HepG2 (cell line): ENCODE measurements at regions not wholly inside any gene's neighbourhood (a gene's known extent, or its start where the extent isn't known, plus 50 kb on each side); places are given as distances from the start of the nearest gene placed in this dataset.

Experiments
- ATAC-seq: fragments of 200-7000 bp; cut with Tn5 transposase; 3 replicates; pipeline ENCODE4 v1.9.1; 2020; ENCODE audit warnings: mild to moderate bottlenecking, moderate library complexity
- BruUV-seq: library from RNA; stranded (reverse); fragments of 400-500 nt; replicated peaks from 2 replicates; lab custom pipeline; 2021; lab: Mats Ljungman, UMichigan
- CTCF ChIA-PET: fragments of 300-600 bp; formaldehyde crosslinking; extraction: SDS; loops from one replicate; lab custom pipeline; 2021; ENCODE audit warnings: low total read pairs, inconsistent platforms, low intra/inter-chr PET ratio; lab: Yijun Ruan, JAX
- POLR2A ChIA-PET: fragments of 350-600 bp; sonication (Branson Sonifier 250); formaldehyde crosslinking; loops from one replicate; lab custom pipeline; 2020; ENCODE audit warnings: antibody characterized with exemption, inconsistent platforms; lab: Yijun Ruan, JAX
- DNase-seq: peaks from one replicate; pipeline ENCODE4 v3.0.0-alpha.2; 2015; ENCODE audit warnings: low spot score
- FAIRE-seq: peaks from 3 replicates; lab custom pipeline; 2011; peaks lifted over from hg19 to GRCh38; lab: Jason Lieb, UNC
- H2AFZ ChIP-seq: one replicate; pipeline ENCODE4 v1.6.1; 2011; ENCODE audit warnings: low read length, inconsistent platforms
- H3K27ac ChIP-seq: fragments of 300-600 bp; 3 replicates; pipeline ENCODE4 v1.8.0; 2011; ENCODE audit warnings: mixed run types, mild to moderate bottlenecking, mixed read lengths, low read length, inconsistent platforms; ENCODE audit not compliant: insufficient read depth; ENCODE audit errors: extremely low read length
- H3K27me3 ChIP-seq, 2 experiments: fragments of 200-600 bp in 1 of 2; 2 replicates in 1 of 2; 3 replicates in 1 of 2; pipeline versions ENCODE4 v1.6.0 to v1.8.0; 2011; ENCODE audit warnings: low read length in 2 of 2, mild to moderate bottlenecking in 2 of 2, moderate library complexity in 2 of 2, inconsistent platforms in 1 of 2; ENCODE audit not compliant: insufficient read depth in 2 of 2, control insufficient read depth in 1 of 2
- H3K36me3 ChIP-seq, 2 experiments: fragments of 200-600 bp in 1 of 2; replicated peaks in 1 of 2; 2 replicates in 1 of 2; 3 replicates in 1 of 2; pipeline versions ENCODE4 v1.5.1 to v1.8.0; 2011; ENCODE audit warnings: low read length in 2 of 2, inconsistent platforms in 1 of 2; ENCODE audit not compliant: insufficient read depth in 2 of 2, control insufficient read depth in 1 of 2
- H3K4me1 ChIP-seq: 2 replicates; pipeline ENCODE4 v1.5.1; 2012; ENCODE audit warnings: low read length, inconsistent platforms; ENCODE audit not compliant: insufficient read depth
- H3K4me2 ChIP-seq: 2 replicates; pipeline ENCODE4 v1.6.0; 2011; ENCODE audit warnings: low read depth, low read length, inconsistent platforms
- H3K4me3 ChIP-seq, 3 experiments: fragments of 200-600 bp in 1 of 3; sonication (generic), shearing (Covaris generic) in 1 of 3; replicated peaks in 1 of 3; 2 replicates each; pipeline ENCODE4 v1.5.1; 2011 to 2016; ENCODE audit warnings: low read length in 3 of 3, inconsistent platforms in 2 of 3, low read depth in 2 of 3, mild to moderate bottlenecking in 2 of 3, control low read depth in 1 of 3, mixed read lengths in 1 of 3; ENCODE audit not compliant: insufficient read depth in 1 of 3
- H3K79me2 ChIP-seq: one replicate; pipeline ENCODE4 v1.6.1; 2011; ENCODE audit warnings: low read length, inconsistent platforms; ENCODE audit not compliant: insufficient read depth
- H3K9ac ChIP-seq: 2 replicates; pipeline ENCODE4 v1.6.0; 2011; ENCODE audit warnings: mild to moderate bottlenecking, low read depth, low read length, inconsistent platforms; ENCODE audit not compliant: insufficient read depth
- H3K9me3 ChIP-seq: 2 replicates; pipeline ENCODE4 v1.5.1; 2012; ENCODE audit warnings: mild to moderate bottlenecking, low read length
- H4K20me1 ChIP-seq: 2 replicates; pipeline ENCODE4 v1.6.0; 2011; ENCODE audit warnings: inconsistent platforms, mild to moderate bottlenecking, low read length, moderate library complexity; ENCODE audit not compliant: insufficient read depth
- HNRNPL ChIP-seq: fragments of 200-400 bp; formaldehyde crosslinking; IDR thresholded peaks from 2 replicates; pipeline ENCODE4 v1.6.1; 2017; ENCODE audit warnings: mild to moderate bottlenecking, low read depth, low read length
- SRY ChIP-seq: sonication (generic); formaldehyde crosslinking; IDR thresholded peaks from 2 replicates; pipeline ENCODE4 v1.8.0; 2022; ENCODE audit warnings: mild to moderate bottlenecking, missing genetic modification reagents
- YEATS2 ChIP-seq: sonication (generic); formaldehyde crosslinking; IDR thresholded peaks from 2 replicates; pipeline ENCODE4 v1.4.0; 2020; ENCODE audit warnings: missing genetic modification reagents, borderline replicate concordance
- YEATS4 ChIP-seq: sonication (generic); formaldehyde crosslinking; IDR thresholded peaks from 2 replicates; pipeline ENCODE4 v1.4.0; 2020; ENCODE audit warnings: missing genetic modification reagents, borderline replicate concordance
- ZBTB33 ChIP-seq: sonication (generic); formaldehyde crosslinking; IDR thresholded peaks from 2 replicates; pipeline ENCODE4 v1.4.0; 2020; ENCODE audit warnings: missing genetic modification reagents
- ZBTB38 ChIP-seq: sonication (generic); formaldehyde crosslinking; IDR thresholded peaks from 2 replicates; pipeline ENCODE4 v1.5.1; 2020; ENCODE audit warnings: mild to moderate bottlenecking, missing genetic modification reagents
- ZNF17 ChIP-seq: sonication (generic); formaldehyde crosslinking; IDR thresholded peaks from 2 replicates; pipeline ENCODE4 v1.5.0; 2020; ENCODE audit warnings: mild to moderate bottlenecking, missing genetic modification reagents
- ZNF432 ChIP-seq: sonication (generic); formaldehyde crosslinking; IDR thresholded peaks from 2 replicates; pipeline ENCODE4 v1.5.0; 2020; ENCODE audit warnings: missing genetic modification reagents, mild to moderate bottlenecking, borderline replicate concordance
- ZNF709 ChIP-seq: sonication (generic); formaldehyde crosslinking; IDR thresholded peaks from 2 replicates; pipeline ENCODE4 v1.5.0; 2020; ENCODE audit warnings: mild to moderate bottlenecking, missing genetic modification reagents
- ZSCAN21 ChIP-seq: sonication (generic); formaldehyde crosslinking; IDR thresholded peaks from 2 replicates; pipeline ENCODE4 v1.8.0; 2022; ENCODE audit warnings: mild to moderate bottlenecking, missing genetic modification reagents, moderate library complexity, borderline replicate concordance
- WGBS: methylation state at CpG from one replicate; pipeline ENCODE4 v1.1.6; 2017; ENCODE audit warnings: low lambda C conversion rate; 5-methylcytosine and 5-hydroxymethylcytosine counted together
- in situ Hi-C: cut with HindIII; loops from 2 replicates; pipeline ENCODE4 v1.10.0; 2017; ENCODE audit warnings: low pct_unique_long_range_greater_than_20kb; ENCODE audit not compliant: extremely low pct_ligation_motif_present
- intact Hi-C: fragments of 100-400 bp; cut with micrococcal nuclease; formaldehyde crosslinking; loops from one replicate; pipeline ENCODE4 v1.10.0; 2022; ENCODE audit not compliant: unreplicated experiment
- TF ChIP-seq, protein P1 (sequence below): sonication (generic); formaldehyde crosslinking; IDR thresholded peaks from 2 replicates; pipeline ENCODE4 v1.4.0; 2020; ENCODE audit warnings: mild to moderate bottlenecking, missing genetic modification reagents
- TF ChIP-seq, protein P2 (sequence below): sonication (generic); formaldehyde crosslinking; IDR thresholded peaks from 2 replicates; pipeline ENCODE4 v1.5.0; 2020; ENCODE audit warnings: mild to moderate bottlenecking, missing genetic modification reagents

GRCh38 chr5:5967373-5967772, 411.0 kb downstream of the MED10 start:
- H3K4me1 ChIP-seq = no peaks in the 10 kb centered on the region
- no peak for ATAC-seq
- POLR2A ChIA-PET = no interaction called here
- H3K9ac ChIP-seq = no peak overlapping the region
- no peaks in the 10 kb centered on the region for H3K27me3 ChIP-seq
- TF ChIP-seq ZSCAN21 (CRISPR knock-in tag) (no peak), ZNF17 (no peak)
- BruUV-seq = no TSS peak
- no peak overlapping the region for H3K4me3 ChIP-seq
- FAIRE-seq = no peak
- CTCF ChIA-PET = no interaction called here
- H3K9me3 ChIP-seq = peaks cover 19% of the 10 kb centered on the region; the same call in 1 of the 2 replicates
- DNase-seq = no peak
- WGBS = 60% methylated on average over 6 of the region's 6 CpGs
- no peak overlapping the region for H2AFZ ChIP-seq
- no peak overlapping the region for H3K27ac ChIP-seq
- intact Hi-C loops = no loop called here
- H3K79me2 ChIP-seq = no peaks in the 10 kb centered on the region
- no peak overlapping the region for H3K4me2 ChIP-seq
- in situ Hi-C loops = no loop called here
- H4K20me1 ChIP-seq = no peaks in the 10 kb centered on the region
- no peaks in the 10 kb centered on the region for H3K36me3 ChIP-seq

- DNase-seq (no peak), ATAC-seq (no peak), FAIRE-seq (no peak)
- H3K4me3 ChIP-seq = no peak overlapping the region
- no peaks in the 10 kb centered on the region for H3K36me3 ChIP-seq
- no peak overlapping the region for H3K4me2 ChIP-seq
- WGBS = 7% methylated on average over 4 of the region's 5 CpGs
- H3K4me1 ChIP-seq = no peaks in the 10 kb centered on the region
- H3K27ac ChIP-seq = no peak overlapping the region
- no peak overlapping the region for H3K9ac ChIP-seq
- CTCF ChIA-PET = no interaction called here
- peaks cover 19% of the 10 kb centered on the region; the same call in 1 of the 2 replicates for H3K9me3 ChIP-seq
- POLR2A ChIA-PET = no interaction called here
- in situ Hi-C loops = no loop called here
- no TSS peak for BruUV-seq
- no peak overlapping the region for H2AFZ ChIP-seq
- H4K20me1 ChIP-seq = no peaks in the 10 kb centered on the region
- intact Hi-C loops = no loop called here
- no peaks in the 10 kb centered on the region for H3K27me3 ChIP-seq
- TF ChIP-seq SRY (no peak), YEATS2 (CRISPR knock-in tag) (no peak), ZNF709 (CRISPR knock-in tag) (no peak), HNRNPL (no peak), ZBTB38 (CRISPR knock-in tag) (no peak), YEATS4 (CRISPR knock-in tag) (no peak), ZBTB33 (CRISPR knock-in tag) (no peak), ZNF432 (no peak)
- TF ChIP-seq, protein P1, sequence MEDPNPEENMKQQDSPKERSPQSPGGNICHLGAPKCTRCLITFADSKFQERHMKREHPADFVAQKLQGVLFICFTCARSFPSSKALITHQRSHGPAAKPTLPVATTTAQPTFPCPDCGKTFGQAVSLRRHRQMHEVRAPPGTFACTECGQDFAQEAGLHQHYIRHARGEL = no peak
- TF ChIP-seq, protein P2, sequence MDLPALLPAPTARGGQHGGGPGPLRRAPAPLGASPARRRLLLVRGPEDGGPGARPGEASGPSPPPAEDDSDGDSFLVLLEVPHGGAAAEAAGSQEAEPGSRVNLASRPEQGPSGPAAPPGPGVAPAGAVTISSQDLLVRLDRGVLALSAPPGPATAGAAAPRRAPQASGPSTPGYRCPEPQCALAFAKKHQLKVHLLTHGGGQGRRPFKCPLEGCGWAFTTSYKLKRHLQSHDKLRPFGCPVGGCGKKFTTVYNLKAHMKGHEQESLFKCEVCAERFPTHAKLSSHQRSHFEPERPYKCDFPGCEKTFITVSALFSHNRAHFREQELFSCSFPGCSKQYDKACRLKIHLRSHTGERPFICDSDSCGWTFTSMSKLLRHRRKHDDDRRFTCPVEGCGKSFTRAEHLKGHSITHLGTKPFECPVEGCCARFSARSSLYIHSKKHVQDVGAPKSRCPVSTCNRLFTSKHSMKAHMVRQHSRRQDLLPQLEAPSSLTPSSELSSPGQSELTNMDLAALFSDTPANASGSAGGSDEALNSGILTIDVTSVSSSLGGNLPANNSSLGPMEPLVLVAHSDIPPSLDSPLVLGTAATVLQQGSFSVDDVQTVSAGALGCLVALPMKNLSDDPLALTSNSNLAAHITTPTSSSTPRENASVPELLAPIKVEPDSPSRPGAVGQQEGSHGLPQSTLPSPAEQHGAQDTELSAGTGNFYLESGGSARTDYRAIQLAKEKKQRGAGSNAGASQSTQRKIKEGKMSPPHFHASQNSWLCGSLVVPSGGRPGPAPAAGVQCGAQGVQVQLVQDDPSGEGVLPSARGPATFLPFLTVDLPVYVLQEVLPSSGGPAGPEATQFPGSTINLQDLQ = no peak
- H3K79me2 ChIP-seq = no peaks in the 10 kb centered on the region
Measured at GRCh38 chr5:5965132-5965531, 413.2 kb downstream of the MED10 start.
